ENCODE measurements at regions not wholly inside any gene's neighbourhood (a gene's known extent, or its start where the extent isn't known, plus 50 kb on each side); places are given as distances from the start of the nearest gene placed in this dataset.

GRCh38 chr5:24065779-24066178, 558.4 kb downstream of the PRDM9 start:
- no peak for TF ChIP-seq CHD2 (IDR thresholded peaks at IDR 0.05; ENCODE audit: low read length, partially characterized antibody)
- TF ChIP-seq CTCF (IDR thresholded peaks at IDR 0.05): no peak
- no peak for TF ChIP-seq MAZ (IDR thresholded peaks at IDR 0.05; ENCODE audit: borderline replicate concordance, low read depth, low read length)
- no peak for TF ChIP-seq ATOH8 (CRISPR knock-in tag; IDR thresholded peaks at IDR 0.05; ENCODE audit: low read depth)
- no peak for TF ChIP-seq BCL3 (IDR thresholded peaks at IDR 0.05)
- no peak for TF ChIP-seq RNF2 (IDR thresholded peaks at IDR 0.05; ENCODE audit: borderline replicate concordance, low read depth)
- TF ChIP-seq CEBPB (IDR thresholded peaks at IDR 0.05): no peak
- no peak for TF ChIP-seq BHLHE40 (IDR thresholded peaks at IDR 0.05; ENCODE audit: low read depth, low read length)
- no peak for TF ChIP-seq HOXA7 (CRISPR knock-in tag; IDR thresholded peaks at IDR 0.05)
- TF ChIP-seq RAD21 (conservative IDR thresholded peaks at IDR 0.05 in 1 of 2, IDR thresholded peaks at IDR 0.05 in 1 of 2): no peak
- TF ChIP-seq PBX3 (IDR thresholded peaks at IDR 0.05): no peak
- no peak for TF ChIP-seq EP300 (IDR thresholded peaks at IDR 0.05)
